Cardiac fibroblast (primary cell): ENCODE measurements at regions not wholly inside any gene's neighbourhood (a gene's known extent, or its start where the extent isn't known, plus 50 kb on each side); places are given as distances from the start of the nearest gene placed in this dataset.

Experiments
- DNase-seq, 2 donors: peaks; one replicate each; pipeline versions ENCODE4 v3.0.0 to v3.0.0-alpha.2; 2010; ENCODE audit warnings: low read depth in 2 of 2
- H3K4me3 ChIP-seq, 2 donors: replicated peaks in 1 of 2; 1 replicate in 1 of 2; 2 replicates in 1 of 2; pipeline ENCODE4 v1.5.1; 2011; ENCODE audit warnings: low read depth in 2 of 2, low read length in 2 of 2, mild to moderate bottlenecking in 2 of 2, moderate library complexity in 1 of 2
- TF ChIP-seq, protein P1 (sequence below): IDR thresholded peaks from one replicate; pipeline ENCODE4 v1.5.1; 2011; ENCODE audit warnings: low read depth, mild to moderate bottlenecking, low read length, inconsistent platforms

DNA sequence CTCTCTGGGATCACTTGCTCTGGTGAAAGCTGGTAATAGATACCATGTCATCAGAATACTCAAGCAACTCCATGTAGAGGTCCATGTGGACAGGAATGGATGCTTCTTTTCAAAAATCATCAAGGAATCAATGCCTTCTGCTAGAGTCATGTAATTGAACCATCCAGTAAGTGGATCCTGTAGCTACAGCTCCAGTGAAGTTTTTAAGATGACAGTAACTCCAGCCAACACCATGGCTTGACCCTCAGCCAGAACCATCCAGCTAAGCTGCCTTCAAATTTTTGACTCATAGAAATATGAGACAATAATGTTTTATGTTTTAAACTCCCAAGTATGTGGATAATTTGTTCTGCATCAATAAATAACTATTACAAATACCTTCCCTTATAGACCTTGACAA is 923.7 kb downstream of the EPHA3 start:
- TF ChIP-seq, protein P1, sequence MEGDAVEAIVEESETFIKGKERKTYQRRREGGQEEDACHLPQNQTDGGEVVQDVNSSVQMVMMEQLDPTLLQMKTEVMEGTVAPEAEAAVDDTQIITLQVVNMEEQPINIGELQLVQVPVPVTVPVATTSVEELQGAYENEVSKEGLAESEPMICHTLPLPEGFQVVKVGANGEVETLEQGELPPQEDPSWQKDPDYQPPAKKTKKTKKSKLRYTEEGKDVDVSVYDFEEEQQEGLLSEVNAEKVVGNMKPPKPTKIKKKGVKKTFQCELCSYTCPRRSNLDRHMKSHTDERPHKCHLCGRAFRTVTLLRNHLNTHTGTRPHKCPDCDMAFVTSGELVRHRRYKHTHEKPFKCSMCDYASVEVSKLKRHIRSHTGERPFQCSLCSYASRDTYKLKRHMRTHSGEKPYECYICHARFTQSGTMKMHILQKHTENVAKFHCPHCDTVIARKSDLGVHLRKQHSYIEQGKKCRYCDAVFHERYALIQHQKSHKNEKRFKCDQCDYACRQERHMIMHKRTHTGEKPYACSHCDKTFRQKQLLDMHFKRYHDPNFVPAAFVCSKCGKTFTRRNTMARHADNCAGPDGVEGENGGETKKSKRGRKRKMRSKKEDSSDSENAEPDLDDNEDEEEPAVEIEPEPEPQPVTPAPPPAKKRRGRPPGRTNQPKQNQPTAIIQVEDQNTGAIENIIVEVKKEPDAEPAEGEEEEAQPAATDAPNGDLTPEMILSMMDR, result no peak
- DNase-seq, result no peak
- H3K4me3 ChIP-seq, result no peak overlapping the region

GRCh38 chr3:90032980-90033641 is 925.7 kb downstream of the EPHA3 start:
- no peak overlapping the region for H3K4me3 ChIP-seq
- no peak for DNase-seq
- TF ChIP-seq, protein P1, result no peak

DNA sequence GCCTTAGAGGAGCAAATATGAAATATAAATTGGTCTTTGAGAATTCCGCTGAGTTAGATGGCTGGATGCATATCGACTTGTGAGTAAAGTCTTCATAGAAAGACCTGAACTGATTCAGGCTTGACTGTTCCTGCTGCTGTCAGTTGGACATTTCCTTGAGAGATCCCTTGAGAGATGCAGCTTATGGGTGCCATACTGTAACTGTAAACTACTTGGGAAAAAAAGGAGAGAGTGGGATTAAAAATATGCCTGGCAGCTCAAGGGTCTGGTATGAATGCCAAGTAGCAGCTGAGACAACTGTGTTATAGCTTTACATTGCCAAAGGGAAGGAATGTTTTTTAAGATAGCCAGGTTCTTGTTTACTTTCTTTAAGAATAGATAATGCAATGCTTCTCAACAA is 926.6 kb downstream of the EPHA3 start:
- no peak for DNase-seq
- TF ChIP-seq, protein P1, result no peak
- no peak overlapping the region for H3K4me3 ChIP-seq

- DNase-seq, result peak; percentile 5 to 21
- TF ChIP-seq, protein P1, result no peak
- no peak overlapping the region for H3K4me3 ChIP-seq
Observed at GRCh38 chr3:90035643-90036042, 928.2 kb downstream of the EPHA3 start.

DNA sequence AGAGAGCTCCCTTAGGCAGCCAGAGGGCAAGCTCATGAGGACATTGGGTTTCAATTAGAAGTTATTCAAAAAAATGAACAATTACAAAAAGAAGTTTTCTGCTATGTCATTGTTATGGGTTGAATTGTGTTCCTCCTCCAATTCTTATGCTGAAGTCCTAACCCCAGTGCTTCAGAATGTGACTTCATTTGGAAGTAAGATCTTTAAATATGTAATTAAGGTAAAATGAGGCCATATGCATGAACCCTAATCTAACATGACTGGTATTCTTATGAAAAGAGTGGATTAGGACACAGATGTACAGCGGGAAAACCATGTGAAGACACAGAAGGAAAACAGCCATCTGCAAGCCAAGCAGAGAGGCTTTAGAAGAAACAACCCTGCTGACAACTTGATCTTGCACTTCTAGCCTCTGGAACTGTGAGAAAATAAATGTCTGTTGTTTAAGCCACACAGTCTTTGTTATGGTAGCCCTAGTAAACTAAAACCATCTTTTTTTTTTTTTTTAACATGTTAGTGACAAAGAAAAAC is 929.6 kb downstream of the EPHA3 start:
- no peak for DNase-seq
- TF ChIP-seq, protein P1, result no peak

GRCh38 chr3:90039994-90040393 is 932.6 kb downstream of the EPHA3 start:
- TF ChIP-seq, protein P1, result no peak
- H3K4me3 ChIP-seq, result no peak overlapping the region
- DNase-seq, result no peak

More for the DNA sequence above, 929.6 kb downstream of the EPHA3 start:
- no peak overlapping the region for H3K4me3 ChIP-seq
